ENCODE measurements at regions not wholly inside any gene's neighbourhood (a gene's known extent, or its start where the extent isn't known, plus 50 kb on each side); places are given as distances from the start of the nearest gene placed in this dataset.

- no peak for TF ChIP-seq CTCF (IDR thresholded peaks at IDR 0.05)
- no peak for TF ChIP-seq POLR2A (IDR thresholded peaks at IDR 0.05)
Measured at GRCh38 chr16:64008131-64008530, 1113.7 kb downstream of the CDH11 start.

Measured in thyroid gland (tissue), 4 donors.